HCT116 (cell line): ENCODE measurements at regions not wholly inside any gene's neighbourhood (a gene's known extent, or its start where the extent isn't known, plus 50 kb on each side); places are given as distances from the start of the nearest gene placed in this dataset.

Source experiments
- ATAC-seq: fragments of 200-7000 bp; cut with Tn5 transposase; 2 replicates; pipeline ENCODE4 v1.9.1; 2020; ENCODE audit warnings: mild to moderate bottlenecking, moderate library complexity
- BruUV-seq: library from RNA; stranded (reverse); fragments of 400-500 nt; replicated peaks from 2 replicates; lab custom pipeline; 2021; lab: Mats Ljungman, UMichigan
- CTCF ChIA-PET: fragments of 300-600 bp; sonication (Branson Sonifier 250); formaldehyde crosslinking; loops from one replicate; lab custom pipeline; 2021; ENCODE audit warnings: antibody characterized with exemption; lab: Charles Lee
- POLR2A ChIA-PET: fragments of 300-600, 350-600 bp; sonication (Branson Sonifier 250); formaldehyde crosslinking; loops from one replicate; lab custom pipeline; 2021; ENCODE audit warnings: antibody characterized with exemption; lab: Charles Lee
- RAD21 ChIA-PET, 2 experiments: fragments of 300-600 bp; sonication (Branson Sonifier 250); formaldehyde crosslinking; loops; one replicate each; lab custom pipeline; 2023; ENCODE audit warnings: low total read pairs in 2 of 2; ENCODE audit not compliant: uncharacterized antibody in 2 of 2, unreplicated experiment in 2 of 2, low non-redundant PET in 1 of 2; lab: Charles Lee
- DNase-seq: peaks from one replicate; pipeline ENCODE4 v3.0.0-alpha.2; 2010; ENCODE audit warnings: low read depth, low spot score
- H2AFZ ChIP-seq: fragments of 200-600 bp; shearing (Covaris generic), sonication (generic); 2 replicates; pipeline ENCODE4 v1.6.1; 2017; ENCODE audit warnings: low read depth, mixed run types, mixed read lengths, antibody characterized with exemption, low read length; ENCODE audit not compliant: poor library complexity, severe bottlenecking
- H3K27ac ChIP-seq: 2 replicates; pipeline ENCODE4 v1.5.1; 2012; ENCODE audit warnings: low read depth, low read length
- H3K27me3 ChIP-seq: fragments of 200-600 bp; sonication (generic); 2 replicates; pipeline ENCODE4 v1.6.1; 2016; ENCODE audit warnings: mixed run types, low read length, mixed read lengths; ENCODE audit not compliant: insufficient read depth
- H3K36me3 ChIP-seq, 2 experiments: fragments of 200-500 bp in 1 of 2; fragments of 200-600 bp in 1 of 2; sonication (Bioruptor generic) in 1 of 2; sonication (generic) in 1 of 2; 2 replicates each; pipeline versions ENCODE4 v1.5.1 to v1.6.1; 2014 to 2016; ENCODE audit warnings: low read length in 2 of 2, inconsistent platforms in 1 of 2, mixed read lengths in 1 of 2, mixed run types in 1 of 2; ENCODE audit not compliant: insufficient read depth in 2 of 2, control insufficient read depth in 1 of 2
- H3K4me1 ChIP-seq, 2 experiments: fragments of 200-600 bp in 1 of 2; sonication (generic) in 1 of 2; 2 replicates each; pipeline versions ENCODE4 v1.5.1 to v1.6.1; 2012 to 2017; ENCODE audit warnings: low read length in 2 of 2, inconsistent platforms in 1 of 2, mild to moderate bottlenecking in 1 of 2, mixed read lengths in 1 of 2, mixed run types in 1 of 2, moderate library complexity in 1 of 2; ENCODE audit not compliant: insufficient read depth in 2 of 2, control insufficient read depth in 1 of 2
- H3K4me2 ChIP-seq: fragments of 200-600 bp; sonication (generic); 2 replicates; pipeline ENCODE4 v1.6.1; 2017; ENCODE audit warnings: mixed run types, low read length, mixed read lengths
- H3K4me3 ChIP-seq, 2 experiments: fragments of 200-600 bp in 1 of 2; sonication (generic) in 1 of 2; replicated peaks in 1 of 2; 2 replicates each; pipeline ENCODE4 v1.5.1; 2011 to 2016; ENCODE audit warnings: low read length in 2 of 2, control low read depth in 1 of 2, low read depth in 1 of 2, mild to moderate bottlenecking in 1 of 2, mixed read lengths in 1 of 2, mixed run types in 1 of 2
- H3K79me2 ChIP-seq: fragments of 200-600 bp; sonication (generic); 2 replicates; pipeline ENCODE4 v1.6.1; 2017; ENCODE audit warnings: mild to moderate bottlenecking, mixed run types, low read length, moderate library complexity, mixed read lengths; ENCODE audit not compliant: insufficient read depth
- H3K9ac ChIP-seq: fragments of 200-600 bp; sonication (generic); 2 replicates; pipeline ENCODE4 v1.6.1; 2016; ENCODE audit warnings: low read length, mixed read lengths
- H3K9me2 ChIP-seq: fragments of 200-600 bp; sonication (generic), shearing (Covaris generic); 2 replicates; pipeline ENCODE4 v1.6.1; 2017; ENCODE audit warnings: mixed run types, mild to moderate bottlenecking, moderate library complexity; ENCODE audit not compliant: insufficient read depth
- H3K9me3 ChIP-seq, 2 experiments: fragments of 200-500 bp in 1 of 2; fragments of 200-600 bp in 1 of 2; sonication (Bioruptor generic) in 1 of 2; sonication (generic) in 1 of 2; 2 replicates each; pipeline ENCODE4 v1.6.1; 2014 to 2017; ENCODE audit warnings: low read length in 2 of 2, mixed read lengths in 2 of 2, inconsistent platforms in 1 of 2, low read depth in 1 of 2, mild to moderate bottlenecking in 1 of 2, mixed run types in 1 of 2, moderate library complexity in 1 of 2; ENCODE audit not compliant: control insufficient read depth in 1 of 2, insufficient read depth in 1 of 2
- H4K20me1 ChIP-seq: fragments of 200-600 bp; sonication (generic), shearing (Covaris generic); 2 replicates; pipeline ENCODE4 v1.6.1; 2017; ENCODE audit warnings: mixed run types, mild to moderate bottlenecking, moderate library complexity; ENCODE audit not compliant: insufficient read depth
- EGR1 ChIP-seq: IDR thresholded peaks from 2 replicates; pipeline ENCODE4 v1.6.1; 2012; ENCODE audit warnings: low read depth
- ELF1 ChIP-seq: IDR thresholded peaks from 2 replicates; pipeline ENCODE4 v1.6.1; 2012; ENCODE audit warnings: low read depth, borderline replicate concordance
- RAD21 ChIP-seq: IDR thresholded peaks from 2 replicates; pipeline ENCODE4 v1.6.1; 2012; ENCODE audit warnings: low read depth, mild to moderate bottlenecking
- TCF7L2 ChIP-seq: IDR thresholded peaks from 2 replicates; pipeline ENCODE4 v1.7.0; 2011; ENCODE audit warnings: borderline replicate concordance, inconsistent platforms; ENCODE audit not compliant: insufficient read depth, insufficient read length; ENCODE audit errors: extremely low read depth
- ZFX ChIP-seq: fragments of 450-650 bp; IDR thresholded peaks from 2 replicates; pipeline ENCODE4 v1.6.1; 2017
- ZNF274 ChIP-seq: fragments of 200-500 bp; sonication (Bioruptor generic); IDR thresholded peaks from 2 replicates; pipeline ENCODE4 v1.6.1; 2014; ENCODE audit warnings: mild to moderate bottlenecking, low read depth, low read length, inconsistent platforms
- intact Hi-C: fragments of 100-400 bp; cut with micrococcal nuclease; formaldehyde crosslinking; loops from 2 replicates; pipeline ENCODE4 v1.10.0; 2022
- TF ChIP-seq, protein P1 (sequence below), 3 experiments: fragments of 200-600 bp in 1 of 3; sonication (generic) in 1 of 3; IDR thresholded peaks in 2 of 3; conservative IDR thresholded peaks in 1 of 3; 2 replicates each; pipeline ENCODE4 v1.5.1; 2012 to 2017; ENCODE audit warnings: low read depth in 2 of 3, low read length in 2 of 3, antibody characterized with exemption in 1 of 3, borderline replicate concordance in 1 of 3, control low read depth in 1 of 3, mild to moderate bottlenecking in 1 of 3, mixed read lengths in 1 of 3, mixed run types in 1 of 3, moderate library complexity in 1 of 3; ENCODE audit not compliant: insufficient read depth in 1 of 3
- TF ChIP-seq, protein P2 (sequence below): IDR thresholded peaks from 2 replicates; pipeline ENCODE4 v1.6.1; 2011; ENCODE audit warnings: mild to moderate bottlenecking, low read length, moderate library complexity; ENCODE audit not compliant: insufficient replicate concordance; ENCODE audit errors: extremely low read depth
- TF ChIP-seq, protein P3 (sequence below): IDR thresholded peaks from 2 replicates; pipeline ENCODE4 v1.6.1; 2012

DNA sequence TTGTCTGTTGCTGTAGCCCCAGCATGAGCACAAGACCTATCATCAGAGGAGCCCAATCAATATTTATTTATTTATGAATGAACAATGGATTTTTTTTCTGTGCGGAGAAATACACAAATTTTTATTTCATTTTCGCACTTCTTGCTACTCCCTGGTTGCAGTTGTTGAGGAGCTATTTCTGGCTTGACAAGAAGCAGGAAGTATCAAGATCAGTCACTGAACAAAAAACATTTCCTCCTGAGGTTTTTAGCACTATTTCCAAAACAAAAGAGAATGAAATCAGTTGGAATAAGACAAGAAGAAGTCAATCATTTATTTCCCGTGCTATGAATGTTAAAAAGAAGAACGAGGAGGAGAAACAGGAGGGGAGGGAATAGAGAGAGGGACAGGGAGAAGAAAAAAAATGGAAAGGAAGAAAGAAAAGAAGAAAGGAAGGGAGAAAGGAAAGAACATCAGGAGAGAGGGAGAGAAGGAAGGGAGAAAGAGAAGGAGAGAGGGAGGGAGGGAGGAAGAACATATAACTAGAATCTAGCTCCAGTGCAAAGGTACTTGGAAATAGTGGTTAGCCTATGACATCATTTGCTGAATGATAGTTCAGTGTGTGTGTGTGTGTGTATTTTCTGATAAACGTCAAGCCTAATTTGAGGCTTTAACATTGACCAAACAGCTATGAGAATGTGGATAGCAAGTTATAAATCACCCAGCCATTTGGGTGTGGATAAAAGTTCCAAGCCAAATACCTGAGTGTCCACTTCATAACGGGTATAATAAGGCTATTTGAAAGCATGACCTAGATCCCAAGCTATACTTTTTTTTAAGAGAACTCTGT lies 586.0 kb downstream of the EBF1 start:
- H3K4me2 ChIP-seq = no peak overlapping the region
- H3K36me3 ChIP-seq = no peaks in the 10 kb centered on the region
- H3K9ac ChIP-seq = no peak overlapping the region
- intact Hi-C loops = no loop called here
- POLR2A ChIA-PET = no interaction called here
- DNase-seq = no peak
- H4K20me1 ChIP-seq = no peaks in the 10 kb centered on the region
- TF ChIP-seq, protein P1, sequence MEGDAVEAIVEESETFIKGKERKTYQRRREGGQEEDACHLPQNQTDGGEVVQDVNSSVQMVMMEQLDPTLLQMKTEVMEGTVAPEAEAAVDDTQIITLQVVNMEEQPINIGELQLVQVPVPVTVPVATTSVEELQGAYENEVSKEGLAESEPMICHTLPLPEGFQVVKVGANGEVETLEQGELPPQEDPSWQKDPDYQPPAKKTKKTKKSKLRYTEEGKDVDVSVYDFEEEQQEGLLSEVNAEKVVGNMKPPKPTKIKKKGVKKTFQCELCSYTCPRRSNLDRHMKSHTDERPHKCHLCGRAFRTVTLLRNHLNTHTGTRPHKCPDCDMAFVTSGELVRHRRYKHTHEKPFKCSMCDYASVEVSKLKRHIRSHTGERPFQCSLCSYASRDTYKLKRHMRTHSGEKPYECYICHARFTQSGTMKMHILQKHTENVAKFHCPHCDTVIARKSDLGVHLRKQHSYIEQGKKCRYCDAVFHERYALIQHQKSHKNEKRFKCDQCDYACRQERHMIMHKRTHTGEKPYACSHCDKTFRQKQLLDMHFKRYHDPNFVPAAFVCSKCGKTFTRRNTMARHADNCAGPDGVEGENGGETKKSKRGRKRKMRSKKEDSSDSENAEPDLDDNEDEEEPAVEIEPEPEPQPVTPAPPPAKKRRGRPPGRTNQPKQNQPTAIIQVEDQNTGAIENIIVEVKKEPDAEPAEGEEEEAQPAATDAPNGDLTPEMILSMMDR (IDR thresholded peaks at IDR 0.05 in 2 of 3, conservative IDR thresholded peaks at IDR 0.05 in 1 of 3; ENCODE audit: borderline replicate concordance in 1 of 3, insufficient read depth in 1 of 3, low read depth in 2 of 3, low read length in 2 of 3) = no peak
- no peak for TF ChIP-seq RAD21
- RAD21 ChIA-PET = no interaction called here
- ATAC-seq = no peak
- H3K79me2 ChIP-seq = no peaks in the 10 kb centered on the region
- no peaks in the 10 kb centered on the region for H3K27me3 ChIP-seq
- H2AFZ ChIP-seq = no peak overlapping the region
- H3K4me1 ChIP-seq = no peaks in the 10 kb centered on the region
- H3K9me2 ChIP-seq = no peaks in the 10 kb centered on the region
- no peak overlapping the region for H3K27ac ChIP-seq
- H3K4me3 ChIP-seq = no peak overlapping the region
- no TSS peak for BruUV-seq
- no peaks in the 10 kb centered on the region for H3K9me3 ChIP-seq
- CTCF ChIA-PET = no interaction called here

DNA sequence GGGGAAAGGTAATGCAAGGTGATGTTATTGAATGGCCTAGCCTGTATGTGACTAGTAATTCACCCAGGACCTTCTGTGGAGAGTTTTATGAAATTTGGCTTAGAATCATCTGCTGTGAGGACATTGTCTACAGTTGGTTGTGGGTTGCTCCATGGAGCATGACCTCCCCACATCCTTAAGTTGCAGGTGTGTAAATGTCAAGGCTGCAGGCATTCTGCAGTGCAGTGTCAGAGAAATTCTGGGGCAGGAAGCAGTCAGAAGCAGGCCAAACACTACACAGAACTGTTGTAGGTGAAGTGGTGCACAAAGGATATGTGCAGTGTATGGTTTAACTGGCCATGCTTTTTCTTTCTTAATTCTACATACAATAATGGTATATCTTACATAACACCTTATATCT lies 588.3 kb downstream of the EBF1 start:
- H3K9me2 ChIP-seq = no peaks in the 10 kb centered on the region
- ChIA-PET RAD21 (no interaction called here), CTCF (no interaction called here), POLR2A (no interaction called here)
- H3K79me2 ChIP-seq = no peaks in the 10 kb centered on the region
- intact Hi-C loops = no loop called here
- BruUV-seq = no TSS peak
- DNase-seq = no peak
- H3K9ac ChIP-seq = no peak overlapping the region
- H3K4me3 ChIP-seq = no peak overlapping the region
- no peaks in the 10 kb centered on the region for H3K27me3 ChIP-seq
- no peak overlapping the region for H3K27ac ChIP-seq
- H3K4me2 ChIP-seq = no peak overlapping the region
- H4K20me1 ChIP-seq = no peaks in the 10 kb centered on the region; the same call in 1 of the 2 replicates
- no peak for ATAC-seq
- H3K36me3 ChIP-seq = no peaks in the 10 kb centered on the region
- no peak overlapping the region for H2AFZ ChIP-seq
- H3K4me1 ChIP-seq = no peaks in the 10 kb centered on the region
- no peaks in the 10 kb centered on the region for H3K9me3 ChIP-seq
- TF ChIP-seq ELF1 (no peak), ZNF274 (no peak), TCF7L2 (no peak), EGR1 (no peak), ZFX (no peak)
- TF ChIP-seq, protein P2, sequence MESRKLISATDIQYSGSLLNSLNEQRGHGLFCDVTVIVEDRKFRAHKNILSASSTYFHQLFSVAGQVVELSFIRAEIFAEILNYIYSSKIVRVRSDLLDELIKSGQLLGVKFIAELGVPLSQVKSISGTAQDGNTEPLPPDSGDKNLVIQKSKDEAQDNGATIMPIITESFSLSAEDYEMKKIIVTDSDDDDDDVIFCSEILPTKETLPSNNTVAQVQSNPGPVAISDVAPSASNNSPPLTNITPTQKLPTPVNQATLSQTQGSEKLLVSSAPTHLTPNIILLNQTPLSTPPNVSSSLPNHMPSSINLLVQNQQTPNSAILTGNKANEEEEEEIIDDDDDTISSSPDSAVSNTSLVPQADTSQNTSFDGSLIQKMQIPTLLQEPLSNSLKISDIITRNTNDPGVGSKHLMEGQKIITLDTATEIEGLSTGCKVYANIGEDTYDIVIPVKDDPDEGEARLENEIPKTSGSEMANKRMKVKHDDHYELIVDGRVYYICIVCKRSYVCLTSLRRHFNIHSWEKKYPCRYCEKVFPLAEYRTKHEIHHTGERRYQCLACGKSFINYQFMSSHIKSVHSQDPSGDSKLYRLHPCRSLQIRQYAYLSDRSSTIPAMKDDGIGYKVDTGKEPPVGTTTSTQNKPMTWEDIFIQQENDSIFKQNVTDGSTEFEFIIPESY = no peak
- TF ChIP-seq, protein P1 (IDR thresholded peaks at IDR 0.05 in 2 of 3, conservative IDR thresholded peaks at IDR 0.05 in 1 of 3; ENCODE audit: borderline replicate concordance in 1 of 3, insufficient read depth in 1 of 3, low read depth in 2 of 3, low read length in 2 of 3) = no peak
- TF ChIP-seq, protein P3, sequence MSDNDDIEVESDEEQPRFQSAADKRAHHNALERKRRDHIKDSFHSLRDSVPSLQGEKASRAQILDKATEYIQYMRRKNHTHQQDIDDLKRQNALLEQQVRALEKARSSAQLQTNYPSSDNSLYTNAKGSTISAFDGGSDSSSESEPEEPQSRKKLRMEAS = no peak
